EL (cell line): ENCODE measurements at regions not wholly inside any gene's neighbourhood (a gene's known extent, or its start where the extent isn't known, plus 50 kb on each side); places are given as distances from the start of the nearest gene placed in this dataset.
"Not testable (repeated sequence)": the region's sequence is repeated elsewhere in the genome, so short reads cannot be mapped to it uniquely, and the experiment has no call there.

Source experiments
- DNase-seq: peaks from one replicate; pipeline ENCODE4 v3.0.0-alpha.2; 2016

DNA sequence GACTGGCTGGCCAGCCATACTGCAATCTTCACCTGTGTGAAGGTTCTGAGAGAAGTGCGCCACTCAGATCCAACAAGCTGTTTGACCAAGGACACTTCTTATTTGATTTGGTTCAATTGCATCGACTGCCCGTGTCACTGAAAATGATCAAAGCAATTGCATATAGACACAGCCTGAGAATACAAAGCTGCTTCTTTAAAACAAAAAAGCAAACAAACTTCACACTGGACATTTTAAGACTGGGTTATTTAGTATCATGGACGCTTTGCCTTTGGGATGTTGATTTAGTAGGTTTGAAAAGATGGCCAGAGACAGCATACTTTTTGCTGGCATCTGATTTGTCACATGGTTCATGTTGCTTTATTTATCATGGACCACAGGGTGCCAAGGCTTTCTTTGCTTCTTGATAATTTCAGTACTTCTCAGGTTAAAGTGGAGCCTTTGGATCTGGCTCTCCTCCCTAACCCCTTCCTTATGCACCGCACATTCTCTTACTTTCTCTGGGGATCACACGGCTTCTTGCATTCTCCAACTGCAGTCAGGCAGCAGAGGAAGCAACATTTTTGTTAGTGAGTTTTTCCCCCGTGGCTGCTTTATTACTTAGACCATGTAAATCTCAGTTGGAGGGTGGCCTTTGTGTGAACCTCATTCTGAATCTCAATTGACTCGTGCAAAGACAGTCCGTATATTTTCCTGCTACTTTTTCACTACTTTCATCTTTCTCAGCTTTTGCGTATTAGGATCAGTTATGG lies 151.0 kb downstream of the CD47 start:
- DNase-seq = no peak

- DNase-seq = peak; percentile 43
Observed at GRCh38 chr3:107938143-107938542, 152.7 kb downstream of the CD47 start.

- DNase-seq = no peak
Observed at GRCh38 chr3:107934808-107935207, 156.0 kb downstream of the CD47 start.

GRCh38 chr3:107933450-107933849 lies 157.4 kb downstream of the CD47 start:
- no peak for DNase-seq

DNA sequence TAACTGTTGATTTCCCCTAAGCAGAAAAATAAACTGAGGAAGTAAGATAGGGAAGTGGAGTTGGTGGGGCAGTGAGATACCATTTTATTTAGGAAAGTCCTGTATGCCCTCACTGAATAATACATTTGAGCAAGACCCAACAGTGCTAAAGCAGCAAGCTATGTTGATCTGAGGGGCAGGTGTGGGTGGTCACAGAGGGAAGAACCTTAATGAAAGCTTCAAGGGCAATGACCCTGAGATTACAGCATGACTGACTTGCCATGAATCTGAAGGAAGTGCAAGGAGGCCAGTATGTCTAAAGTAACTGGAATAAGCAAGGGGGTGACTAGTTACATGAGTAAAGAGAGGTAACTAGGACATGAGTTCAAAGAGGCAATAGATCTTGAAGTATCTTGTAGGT lies 159.5 kb downstream of the CD47 start:
- DNase-seq = no peak

DNA sequence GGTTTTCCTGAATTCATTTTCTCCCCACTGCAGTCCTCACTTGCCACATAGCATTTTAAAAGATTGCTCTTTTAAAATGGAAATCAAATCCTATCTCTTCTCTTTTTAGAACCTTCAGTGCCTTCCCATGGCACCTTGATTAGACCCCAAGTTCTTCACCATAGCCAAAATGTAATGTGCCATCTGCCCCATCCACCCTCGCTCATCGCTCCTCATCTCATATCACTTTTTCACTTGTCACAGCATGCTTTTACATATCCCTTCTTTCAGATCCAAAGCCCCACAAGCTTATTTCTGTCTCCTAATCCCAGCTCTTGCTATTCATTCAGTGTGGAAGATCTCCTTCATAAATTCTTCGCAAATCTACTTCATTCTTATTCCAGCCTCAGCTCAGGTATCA lies 161.7 kb downstream of the CD47 start:
- no peak for DNase-seq

- DNase-seq = peak; percentile 47
Observed at GRCh38 chr3:107928084-107928445, 162.8 kb downstream of the CD47 start.

DNA sequence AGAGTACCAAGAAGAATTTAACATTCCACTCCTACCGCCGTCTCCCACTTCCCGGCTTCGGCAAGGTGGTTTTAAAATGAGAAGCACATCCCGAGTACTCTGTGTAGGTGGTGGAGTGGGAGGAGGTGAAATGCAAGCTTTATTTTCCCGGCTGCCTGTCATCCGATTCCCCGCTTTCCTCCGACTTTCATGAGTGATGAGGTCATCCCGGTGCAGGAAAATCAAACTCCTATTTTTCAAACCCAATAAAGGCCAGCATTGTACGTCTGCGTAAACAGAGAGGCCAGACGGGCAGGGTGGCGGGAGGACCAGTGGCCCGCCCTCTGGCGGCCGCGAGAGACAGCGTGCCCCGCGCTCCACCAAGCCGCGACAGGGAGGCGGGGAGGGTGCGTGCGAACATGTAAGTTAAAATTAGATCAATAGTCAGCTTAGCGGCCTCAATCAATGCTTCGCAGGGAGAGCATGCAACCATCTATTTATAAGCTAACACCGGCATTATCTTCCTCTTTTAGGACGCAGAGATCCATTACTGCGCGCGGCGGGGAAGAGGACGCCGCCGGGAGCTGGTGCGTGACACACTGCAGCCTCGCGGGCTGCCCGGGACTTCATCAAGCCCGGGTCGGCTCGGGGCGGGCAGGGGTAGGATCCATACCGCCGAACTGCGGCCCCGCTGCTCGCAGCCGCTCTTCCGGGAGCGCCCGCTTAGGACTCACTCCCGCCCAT lies 163.3 kb downstream of the CD47 start:
- peak; percentile 77 for DNase-seq

DNA sequence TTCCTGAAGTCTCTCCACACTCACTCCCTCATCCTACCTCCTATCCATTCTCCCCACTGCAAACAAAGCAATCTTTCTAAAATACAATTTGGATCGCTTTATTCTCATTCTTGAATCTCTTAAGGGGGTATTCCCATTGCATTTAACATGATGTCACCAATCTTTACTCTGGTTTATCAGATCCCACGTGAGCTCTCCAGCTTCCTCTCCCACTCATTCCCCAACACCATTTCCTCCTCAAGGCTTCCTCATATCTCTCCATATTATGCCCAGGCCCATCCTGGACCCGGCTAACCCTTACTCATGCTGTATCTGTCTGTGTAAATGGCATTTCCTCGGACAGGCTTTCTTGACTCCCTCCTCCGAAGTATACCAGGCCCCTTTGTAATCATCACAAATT lies 165.0 kb downstream of the CD47 start:
- DNase-seq = no peak

DNA sequence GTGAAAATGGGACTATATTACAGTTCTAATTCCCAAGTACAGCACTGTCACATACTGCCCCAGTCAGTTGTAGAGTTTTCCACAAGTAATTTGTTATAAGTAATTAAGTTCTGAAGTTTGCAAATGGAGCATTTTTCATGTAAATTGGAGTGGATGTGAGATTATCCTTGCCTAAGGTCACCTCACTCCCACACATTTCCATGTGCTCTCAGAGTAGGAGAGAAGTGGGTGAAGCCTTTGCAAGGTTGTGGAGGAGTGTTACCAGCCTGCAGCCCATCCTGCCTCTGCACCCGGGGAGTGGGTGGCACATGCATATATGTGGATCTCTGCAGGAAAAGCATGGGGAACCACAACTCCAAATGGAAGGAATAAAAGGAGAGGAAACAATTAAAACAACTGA lies 169.8 kb downstream of the CD47 start:
- DNase-seq = no peak

GRCh38 chr3:107920538-107920937 lies 170.3 kb downstream of the CD47 start:
- no peak for DNase-seq

DNA sequence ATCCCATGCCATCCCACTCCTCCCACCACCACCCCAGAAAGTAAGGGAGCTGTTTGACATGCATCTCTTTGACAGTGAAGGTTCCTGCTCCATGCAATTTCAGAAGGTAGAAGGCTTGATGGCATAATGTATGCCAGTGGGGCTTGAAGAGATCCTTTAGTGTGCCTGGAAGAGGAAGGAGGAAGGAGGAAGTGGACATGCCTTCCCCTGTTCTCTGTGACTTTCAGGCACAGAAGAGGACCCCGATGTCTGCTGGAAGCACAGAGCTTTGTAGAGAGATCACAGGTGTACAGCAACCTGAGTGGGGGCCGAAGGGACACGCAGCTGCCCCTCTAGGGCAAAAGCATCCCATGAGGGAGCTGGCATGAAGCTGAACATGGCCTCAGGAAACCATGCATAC lies 171.6 kb downstream of the CD47 start:
- DNase-seq = no peak

- no peak for DNase-seq
Observed at GRCh38 chr3:107916171-107916570, 174.7 kb downstream of the CD47 start.

DNA sequence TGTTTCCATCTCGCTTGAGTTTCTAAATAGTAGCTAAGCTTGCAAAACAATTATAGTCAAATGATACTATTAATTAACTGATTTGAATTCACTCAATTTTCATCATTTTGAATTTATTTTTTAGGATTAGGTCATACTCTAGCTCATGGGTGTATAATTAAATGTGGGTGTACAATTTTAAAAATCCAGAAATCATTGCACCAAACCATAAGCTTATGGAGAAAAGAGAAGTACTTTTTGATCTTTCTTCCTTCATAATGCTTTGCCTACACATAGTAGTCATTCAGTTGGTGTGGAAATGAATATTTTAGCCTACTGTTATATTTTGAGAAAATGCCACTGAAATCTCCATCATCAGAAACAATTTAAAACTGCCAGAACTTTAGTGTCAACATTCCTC lies 175.1 kb downstream of the CD47 start:
- no peak for DNase-seq

GRCh38 chr3:107913701-107914100 lies 177.1 kb downstream of the CD47 start:
- DNase-seq = peak; percentile 21

- no peak for DNase-seq
Observed at GRCh38 chr3:107911337-107912000, 179.4 kb downstream of the CD47 start.

DNA sequence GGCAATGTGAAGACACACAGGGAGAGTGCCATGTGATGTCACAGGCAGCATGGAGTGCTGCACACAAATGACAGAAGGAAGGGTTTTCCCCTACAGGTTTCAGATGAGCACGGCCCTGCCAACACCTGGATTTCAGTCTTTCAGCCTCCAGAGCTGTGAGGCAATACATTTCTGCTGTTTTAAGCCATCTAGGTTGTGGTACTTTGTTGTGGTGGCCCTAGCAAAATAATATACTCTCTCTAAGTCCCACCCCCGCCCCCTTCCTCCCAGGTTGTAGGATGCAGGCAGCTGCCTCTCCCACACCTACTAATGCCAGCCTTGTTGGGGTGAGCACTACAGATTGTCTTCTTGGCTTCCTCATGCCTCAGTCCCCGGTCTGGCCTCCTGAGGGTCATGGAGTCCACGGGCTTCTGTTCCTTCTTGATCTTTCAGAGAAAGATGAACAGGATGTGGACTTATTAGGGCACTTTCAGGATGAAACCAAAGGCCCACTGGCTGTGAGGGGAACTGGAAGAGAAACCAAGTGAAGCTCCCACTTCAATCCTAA lies 180.0 kb downstream of the CD47 start:
- no peak for DNase-seq

- DNase-seq = not testable (repeated sequence)
Observed at GRCh38 chr3:107909583-107909982, 181.2 kb downstream of the CD47 start.

DNA sequence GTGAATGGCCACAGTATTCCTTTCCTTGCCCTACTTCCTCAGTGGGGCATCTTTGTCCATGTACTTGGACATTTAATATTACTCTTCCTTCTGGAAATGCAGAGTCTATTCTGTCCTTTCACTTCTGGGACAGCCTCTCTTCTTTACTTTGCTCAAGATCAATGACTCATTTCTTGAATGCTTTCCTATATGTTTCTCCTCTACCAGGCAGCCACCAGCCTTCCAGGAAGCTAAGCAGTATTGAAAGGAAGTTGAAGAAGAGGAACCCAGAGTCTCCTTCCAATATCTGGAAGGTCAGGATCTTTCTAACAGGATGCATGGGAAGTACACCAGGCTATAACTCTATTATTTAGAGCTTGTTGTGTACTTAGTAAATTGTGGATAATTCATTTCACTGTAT lies 182.8 kb downstream of the CD47 start:
- DNase-seq = no peak

DNA sequence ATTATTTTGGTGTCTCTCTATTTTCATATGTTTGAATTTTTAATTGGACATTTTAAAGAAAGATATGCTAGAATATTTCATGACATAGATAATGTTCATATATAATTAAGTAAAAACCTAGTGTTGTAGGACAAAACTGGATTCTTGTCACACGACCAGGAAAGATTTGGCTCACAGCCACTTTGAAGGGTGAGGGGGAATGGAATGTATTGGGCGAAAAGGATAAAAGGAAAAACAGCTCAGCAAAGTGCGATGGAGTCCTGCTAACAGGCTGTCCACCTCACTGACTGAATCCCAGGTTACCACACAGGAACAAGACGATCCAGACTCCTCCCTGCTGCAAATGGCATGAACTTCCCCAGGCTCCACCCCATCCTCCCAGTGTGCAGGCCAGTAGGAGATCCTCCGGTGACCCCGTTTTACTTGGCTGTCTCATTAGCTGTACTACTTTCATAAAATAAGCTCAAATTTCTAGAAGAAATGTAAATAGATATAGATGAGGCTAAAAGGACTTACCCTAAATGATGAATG lies 186.2 kb downstream of the CD47 start:
- no peak for DNase-seq

- peak; percentile 46 for DNase-seq
Observed at GRCh38 chr3:107899990-107900651, 190.7 kb downstream of the CD47 start.

GRCh38 chr3:107897471-107898061 lies 193.3 kb downstream of the CD47 start:
- DNase-seq = peak; percentile 29

DNA sequence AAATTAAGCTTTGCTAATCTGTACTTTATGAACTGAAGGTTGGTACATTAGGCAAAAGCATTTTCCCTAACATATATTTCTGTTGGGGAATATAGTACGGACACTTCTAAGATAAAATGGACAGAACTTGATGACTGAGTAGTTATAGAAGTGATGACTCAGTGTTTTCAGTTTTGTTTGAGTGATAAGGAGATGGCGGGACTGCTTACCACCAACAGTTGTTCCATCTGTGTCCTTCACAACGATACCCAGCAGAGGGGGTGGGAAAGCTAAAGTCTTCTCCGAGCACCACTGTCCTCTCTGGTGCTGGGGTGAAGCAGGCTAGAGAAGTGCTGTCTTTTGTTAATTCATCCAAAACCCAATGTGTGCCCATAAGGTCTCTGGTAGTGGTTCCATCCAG lies 195.8 kb downstream of the CD47 start:
- no peak for DNase-seq
